ENCODE measurements at regions not wholly inside any gene's neighbourhood (a gene's known extent, or its start where the extent isn't known, plus 50 kb on each side); places are given as distances from the start of the nearest gene placed in this dataset.

DNA sequence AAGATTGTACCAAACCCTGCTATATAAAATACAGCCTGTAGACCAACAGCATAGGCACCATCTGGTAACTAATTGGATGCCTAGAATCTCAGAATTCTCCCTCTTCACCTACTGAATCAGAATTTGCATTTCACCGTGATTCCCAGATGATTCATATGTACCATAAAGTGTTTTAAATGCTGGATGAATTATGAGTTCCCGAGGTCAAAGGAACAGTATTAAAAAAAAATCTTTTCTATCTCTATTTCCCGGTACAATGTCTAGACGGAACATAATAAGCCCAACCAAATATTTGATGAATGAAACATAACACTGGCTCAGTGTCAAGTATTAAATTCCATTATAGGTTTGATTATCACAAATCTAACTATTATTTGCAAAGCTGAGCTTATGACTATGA is 280.0 kb downstream of the ANKRD50 start:
- TF ChIP-seq, protein P1, sequence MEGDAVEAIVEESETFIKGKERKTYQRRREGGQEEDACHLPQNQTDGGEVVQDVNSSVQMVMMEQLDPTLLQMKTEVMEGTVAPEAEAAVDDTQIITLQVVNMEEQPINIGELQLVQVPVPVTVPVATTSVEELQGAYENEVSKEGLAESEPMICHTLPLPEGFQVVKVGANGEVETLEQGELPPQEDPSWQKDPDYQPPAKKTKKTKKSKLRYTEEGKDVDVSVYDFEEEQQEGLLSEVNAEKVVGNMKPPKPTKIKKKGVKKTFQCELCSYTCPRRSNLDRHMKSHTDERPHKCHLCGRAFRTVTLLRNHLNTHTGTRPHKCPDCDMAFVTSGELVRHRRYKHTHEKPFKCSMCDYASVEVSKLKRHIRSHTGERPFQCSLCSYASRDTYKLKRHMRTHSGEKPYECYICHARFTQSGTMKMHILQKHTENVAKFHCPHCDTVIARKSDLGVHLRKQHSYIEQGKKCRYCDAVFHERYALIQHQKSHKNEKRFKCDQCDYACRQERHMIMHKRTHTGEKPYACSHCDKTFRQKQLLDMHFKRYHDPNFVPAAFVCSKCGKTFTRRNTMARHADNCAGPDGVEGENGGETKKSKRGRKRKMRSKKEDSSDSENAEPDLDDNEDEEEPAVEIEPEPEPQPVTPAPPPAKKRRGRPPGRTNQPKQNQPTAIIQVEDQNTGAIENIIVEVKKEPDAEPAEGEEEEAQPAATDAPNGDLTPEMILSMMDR (IDR thresholded peaks at IDR 0.05; ENCODE audit: insufficient read depth, low read length, poor library complexity, severe bottlenecking), result no peak
- DNase-seq (ENCODE audit: low read depth), result no peak
- Histone ChIP-seq H3K4me3 (ENCODE audit: low read depth, low read length) (no peak overlapping the region), H3K36me3 (ENCODE audit: control insufficient read depth, insufficient read depth, low read length) (no peaks in the 10 kb centered on the region), H3K27me3 (ENCODE audit: control insufficient read depth, insufficient read depth, low read length) (no peaks in the 10 kb centered on the region)

DNA sequence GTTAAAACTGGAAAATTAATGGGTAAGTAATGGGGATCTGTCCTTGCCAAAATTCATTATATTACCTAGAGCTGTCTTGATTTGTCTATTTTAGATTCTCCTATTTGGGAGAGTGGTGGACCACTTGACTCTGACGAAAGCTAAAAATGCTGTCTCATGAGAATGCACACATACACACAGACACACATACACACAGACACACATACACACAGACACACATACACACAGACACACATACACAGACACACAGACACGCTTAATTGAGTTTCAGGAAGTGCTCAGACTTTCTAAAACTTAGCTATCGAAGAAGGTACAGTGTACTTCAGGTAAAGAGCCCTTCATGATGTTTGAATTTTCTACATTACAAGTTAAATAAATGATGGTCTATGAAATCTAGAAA is 279.5 kb downstream of the ANKRD50 start:
- no peaks in the 10 kb centered on the region for H3K36me3 ChIP-seq (ENCODE audit: control insufficient read depth, insufficient read depth, low read length)
- no peak overlapping the region for H3K4me3 ChIP-seq (ENCODE audit: low read depth, low read length)
- no peaks in the 10 kb centered on the region for H3K27me3 ChIP-seq (ENCODE audit: control insufficient read depth, insufficient read depth, low read length)
- DNase-seq (ENCODE audit: low read depth), result no peak
- TF ChIP-seq, protein P1 (IDR thresholded peaks at IDR 0.05; ENCODE audit: insufficient read depth, low read length, poor library complexity, severe bottlenecking), result no peak

DNA sequence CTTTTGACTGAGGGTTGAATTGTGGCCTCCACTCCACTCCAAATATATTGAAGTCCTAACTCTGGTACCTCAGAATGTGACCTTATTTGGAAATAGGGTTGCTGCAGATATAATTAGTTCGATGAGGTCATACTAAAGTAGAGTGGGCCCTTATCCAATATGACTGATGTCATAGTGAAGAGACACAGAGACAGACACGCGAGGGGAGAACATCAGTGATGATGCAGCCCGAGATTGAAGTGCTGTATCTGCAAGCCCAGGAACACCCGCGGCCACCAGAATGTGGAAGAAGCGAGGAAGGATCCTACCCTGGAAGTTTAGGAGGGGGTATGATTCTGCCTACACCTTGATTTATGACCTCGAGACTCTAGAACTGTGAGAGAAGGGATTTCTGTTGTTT is 279.0 kb downstream of the ANKRD50 start:
- no peak for DNase-seq (ENCODE audit: low read depth)
- H3K36me3 ChIP-seq (ENCODE audit: control insufficient read depth, insufficient read depth, low read length), result no peaks in the 10 kb centered on the region
- TF ChIP-seq, protein P1 (IDR thresholded peaks at IDR 0.05; ENCODE audit: insufficient read depth, low read length, poor library complexity, severe bottlenecking), result no peak
- H3K27me3 ChIP-seq (ENCODE audit: control insufficient read depth, insufficient read depth, low read length), result no peaks in the 10 kb centered on the region
- H3K4me3 ChIP-seq (ENCODE audit: low read depth, low read length), result no peak overlapping the region

DNA sequence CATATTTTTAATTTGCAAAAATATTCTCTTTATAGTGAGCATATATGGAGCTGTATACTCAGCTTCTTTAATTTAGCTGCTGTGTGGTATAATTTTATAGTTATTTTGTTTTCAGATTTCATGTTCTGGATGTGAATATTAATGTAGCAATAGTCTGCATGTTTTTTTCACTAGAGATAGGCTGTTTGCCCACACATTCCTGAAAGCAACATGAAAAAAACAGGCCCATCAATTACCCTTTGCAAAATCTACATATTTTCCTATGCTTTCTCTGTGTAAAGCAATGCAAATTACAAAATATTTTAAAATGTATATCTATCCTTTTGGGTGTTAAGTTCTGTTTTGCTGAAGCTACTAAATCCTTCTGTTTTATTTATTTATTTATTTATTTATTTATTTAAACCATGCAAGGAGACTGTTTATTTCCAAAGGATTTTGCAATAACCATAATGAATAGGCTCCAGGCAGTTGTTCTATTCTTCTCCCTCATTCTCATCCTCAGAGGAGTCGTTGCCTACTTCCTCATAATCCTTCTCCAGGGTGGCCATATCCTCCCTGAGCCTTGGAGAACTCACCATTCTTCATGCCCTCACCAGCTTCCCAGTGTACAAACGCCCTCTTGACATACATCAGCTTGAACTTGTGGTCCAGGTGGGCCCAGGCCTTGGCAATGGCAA is 277.1 kb downstream of the ANKRD50 start:
- no peak for DNase-seq (ENCODE audit: low read depth)
- TF ChIP-seq, protein P1 (IDR thresholded peaks at IDR 0.05; ENCODE audit: insufficient read depth, low read length, poor library complexity, severe bottlenecking), result no peak

DNA sequence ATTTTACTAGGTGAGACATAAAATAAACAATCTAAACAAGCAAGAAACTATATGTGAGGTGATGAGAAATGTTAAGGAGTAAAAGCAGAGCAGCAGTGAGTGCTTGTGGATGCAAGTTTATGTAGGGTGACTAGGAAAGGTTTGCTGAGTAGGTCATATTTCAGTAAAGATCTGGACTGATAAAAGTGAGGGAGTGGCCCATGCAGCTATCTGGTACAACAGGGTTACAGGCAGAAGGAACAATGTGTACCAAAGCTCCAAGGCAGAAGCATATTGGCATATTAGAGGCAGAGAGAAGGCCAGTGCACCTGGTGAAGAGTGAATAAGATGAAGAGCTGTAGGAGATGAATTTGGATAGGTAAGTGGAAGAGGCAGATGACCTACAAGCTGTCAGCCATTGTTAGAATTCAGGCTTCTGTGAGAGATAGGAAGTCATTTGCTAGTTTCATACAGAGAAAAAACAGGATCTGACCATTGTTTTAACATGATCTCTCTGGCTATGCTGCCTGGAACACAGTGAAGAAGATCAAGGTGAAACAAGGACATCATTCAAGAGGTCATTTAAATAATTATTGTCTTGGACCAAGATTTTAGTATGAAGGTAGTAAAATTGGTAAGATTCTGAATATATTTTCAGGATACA is 274.6 kb downstream of the ANKRD50 start:
- no peak for DNase-seq (ENCODE audit: low read depth)
- TF ChIP-seq, protein P1 (IDR thresholded peaks at IDR 0.05; ENCODE audit: insufficient read depth, low read length, poor library complexity, severe bottlenecking), result no peak
- H3K27me3 ChIP-seq (ENCODE audit: control insufficient read depth, insufficient read depth, low read length), result no peaks in the 10 kb centered on the region
- H3K4me3 ChIP-seq (ENCODE audit: low read depth, low read length), result no peak overlapping the region
- no peaks in the 10 kb centered on the region for H3K36me3 ChIP-seq (ENCODE audit: control insufficient read depth, insufficient read depth, low read length)

More for the DNA sequence above, 277.1 kb downstream of the ANKRD50 start:
- Histone ChIP-seq H3K4me3 (ENCODE audit: low read depth, low read length) (no peak overlapping the region), H3K27me3 (ENCODE audit: control insufficient read depth, insufficient read depth, low read length) (no peaks in the 10 kb centered on the region), H3K36me3 (ENCODE audit: control insufficient read depth, insufficient read depth, low read length) (no peaks in the 10 kb centered on the region)
